PFSK-1 (cell line): ENCODE measurements at regions not wholly inside any gene's neighbourhood (a gene's known extent, or its start where the extent isn't known, plus 50 kb on each side); places are given as distances from the start of the nearest gene placed in this dataset.

Experiments
- FOXP2 ChIP-seq: optimal IDR thresholded peaks from 2 replicates; pipeline ENCODE3; 2011; ENCODE audit warnings: borderline replicate concordance, control low read depth, inconsistent platforms; ENCODE audit not compliant: insufficient read depth; ENCODE audit errors: extremely low read length, extremely low read depth
- POLR2AphosphoS5 ChIP-seq: IDR thresholded peaks from 2 replicates; pipeline ENCODE4 v1.6.1; 2012; ENCODE audit warnings: low read depth, mild to moderate bottlenecking, control low read depth, low read length, moderate library complexity
- REST ChIP-seq, 2 experiments: IDR thresholded peaks; 2 replicates each; pipeline versions ENCODE4 v1.6.1 to v1.8.0; 2011 to 2012; ENCODE audit warnings: low read depth in 2 of 2, low read length in 2 of 2, control low read depth in 1 of 2, inconsistent platforms in 1 of 2, mild to moderate bottlenecking in 1 of 2, moderate library complexity in 1 of 2; ENCODE audit not compliant: insufficient read depth in 1 of 2
- SIN3A ChIP-seq: IDR thresholded peaks from 2 replicates; pipeline ENCODE4 v1.6.1; 2012; ENCODE audit warnings: mild to moderate bottlenecking, low read length, moderate library complexity, borderline replicate concordance; ENCODE audit not compliant: insufficient read depth
- TAF1 ChIP-seq: IDR thresholded peaks from 2 replicates; pipeline ENCODE4 v1.6.1; 2012; ENCODE audit warnings: low read length, control low read depth, borderline replicate concordance; ENCODE audit not compliant: insufficient read depth

- no peak for TF ChIP-seq SIN3A
- no peak for TF ChIP-seq TAF1
Measured at GRCh38 chr2:35931115-35931514, 424.5 kb upstream of the CRIM1 start.

GRCh38 chr2:35929551-35929950 lies 426.0 kb upstream of the CRIM1 start:
- no peak for TF ChIP-seq SIN3A
- TF ChIP-seq TAF1: no peak
- no peak for TF ChIP-seq REST (IDR thresholded peaks at IDR 0.05; ENCODE audit: insufficient read depth in 1 of 2, low read depth in 2 of 2, low read length in 2 of 2)
- TF ChIP-seq FOXP2: no peak
- no peak for TF ChIP-seq POLR2AphosphoS5

- no peak for TF ChIP-seq POLR2AphosphoS5
- no peak for TF ChIP-seq REST (IDR thresholded peaks at IDR 0.05; ENCODE audit: insufficient read depth in 1 of 2, low read depth in 2 of 2, low read length in 2 of 2)
- no peak for TF ChIP-seq FOXP2
- no peak for TF ChIP-seq TAF1
- no peak for TF ChIP-seq SIN3A
Measured at GRCh38 chr2:35920061-35920460, 435.5 kb upstream of the CRIM1 start.

- TF ChIP-seq TAF1 (no peak), POLR2AphosphoS5 (no peak), FOXP2 (no peak), SIN3A (no peak), REST (IDR thresholded peaks at IDR 0.05; ENCODE audit: insufficient read depth in 1 of 2, low read depth in 2 of 2, low read length in 2 of 2) (no peak)
Measured at GRCh38 chr2:35915261-35915660, 440.3 kb upstream of the CRIM1 start.

GRCh38 chr2:35891936-35892335 lies 463.6 kb upstream of the CRIM1 start:
- TF ChIP-seq TAF1 (no peak), SIN3A (no peak), FOXP2 (no peak), REST (IDR thresholded peaks at IDR 0.05; ENCODE audit: insufficient read depth in 1 of 2, low read depth in 2 of 2, low read length in 2 of 2) (no peak), POLR2AphosphoS5 (no peak)
